Karpas-422 (cell line): ENCODE measurements at regions not wholly inside any gene's neighbourhood (a gene's known extent, or its start where the extent isn't known, plus 50 kb on each side); places are given as distances from the start of the nearest gene placed in this dataset.

Experiments
- DNase-seq: peaks from one replicate; pipeline ENCODE4 v3.0.0-alpha.2; 2015
- H2AFZ ChIP-seq: fragments of 200-600 bp; sonication (generic); 2 replicates; pipeline ENCODE4 v1.6.1; 2014; ENCODE audit warnings: antibody characterized with exemption, low read length, mixed read lengths
- H3K27ac ChIP-seq: fragments of 200-600 bp; sonication (generic); 2 replicates; pipeline ENCODE4 v1.5.1; 2014; ENCODE audit warnings: mild to moderate bottlenecking, low read length, moderate library complexity
- H3K27me3 ChIP-seq: fragments of 200-600 bp; sonication (generic); 2 replicates; pipeline ENCODE4 v1.6.1; 2014; ENCODE audit warnings: low read length, mixed read lengths
- H3K36me3 ChIP-seq: fragments of 200-600 bp; sonication (generic); 2 replicates; pipeline ENCODE4 v1.6.1; 2014; ENCODE audit warnings: low read length, mixed read lengths; ENCODE audit not compliant: insufficient read depth
- H3K4me1 ChIP-seq: fragments of 200-600 bp; sonication (generic); 2 replicates; pipeline ENCODE4 v1.6.1; 2014; ENCODE audit warnings: mild to moderate bottlenecking, low read length, mixed read lengths
- H3K4me2 ChIP-seq: fragments of 200-600 bp; sonication (generic); 2 replicates; pipeline ENCODE4 v1.6.1; 2014; ENCODE audit warnings: low read length, low read depth, mild to moderate bottlenecking; ENCODE audit not compliant: poor library complexity, severe bottlenecking
- H3K4me3 ChIP-seq: fragments of 200-600 bp; sonication (generic); 2 replicates; pipeline ENCODE4 v1.5.1; 2014; ENCODE audit warnings: mild to moderate bottlenecking, antibody characterized with exemption, low read length, mixed read lengths
- H3K79me2 ChIP-seq: fragments of 200-600 bp; sonication (generic); 2 replicates; pipeline ENCODE4 v1.6.1; 2014; ENCODE audit warnings: mild to moderate bottlenecking, low read length, mixed read lengths
- H3K9ac ChIP-seq: fragments of 200-600 bp; sonication (generic); 2 replicates; pipeline ENCODE4 v1.6.0; 2014; ENCODE audit warnings: low read length
- H3K9me2 ChIP-seq: fragments of 200-600 bp; sonication (generic), shearing (Covaris generic); replicated peaks from 2 replicates; pipeline ENCODE4 v1.6.0; 2014; ENCODE audit warnings: mild to moderate bottlenecking, low read length, moderate library complexity; ENCODE audit not compliant: insufficient read depth
- H3K9me3 ChIP-seq: fragments of 300-700, 200-600 bp; sonication (generic); 2 replicates; pipeline ENCODE4 v1.6.1; 2014; ENCODE audit warnings: low read length, mixed read lengths
- H4K20me1 ChIP-seq: fragments of 200-600 bp; sonication (generic); 2 replicates; pipeline ENCODE4 v1.6.1; 2014; ENCODE audit warnings: mild to moderate bottlenecking, antibody characterized with exemption, low read length, low read depth; ENCODE audit not compliant: insufficient read depth

DNA sequence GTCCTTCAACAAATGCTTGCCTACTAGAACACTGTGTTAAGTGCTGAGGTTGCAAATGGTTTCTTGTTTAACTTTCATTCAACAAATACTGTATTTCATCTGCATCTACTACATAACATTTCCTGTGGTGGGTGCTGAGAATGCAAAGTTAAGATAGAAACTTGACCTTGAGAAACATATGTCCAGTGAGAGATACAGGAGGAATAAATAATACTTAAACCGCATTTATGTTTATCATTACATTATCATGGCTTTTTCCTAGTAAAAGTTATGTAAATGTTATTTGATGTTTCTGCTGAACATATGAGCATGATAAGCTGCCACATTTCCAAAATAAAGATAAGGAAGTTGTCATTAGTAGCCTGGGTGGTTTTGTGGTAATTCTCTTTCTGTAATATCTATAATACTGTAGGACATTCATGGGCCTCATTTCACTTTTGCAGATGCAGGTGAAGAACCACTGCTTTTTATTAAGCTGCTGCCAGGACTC lies 590.4 kb downstream of the PLPP3 start:
- Histone ChIP-seq H3K9me2 (no peaks in the 10 kb centered on the region), H3K27ac (no peak overlapping the region), H3K79me2 (no peaks in the 10 kb centered on the region), H2AFZ (no peak overlapping the region), H3K9me3 (no peaks in the 10 kb centered on the region), H4K20me1 (no peaks in the 10 kb centered on the region), H3K27me3 (no peaks in the 10 kb centered on the region; the same call in 1 of the 2 replicates), H3K36me3 (no peaks in the 10 kb centered on the region), H3K9ac (no peak overlapping the region), H3K4me2 (no peak overlapping the region), H3K4me3 (no peak overlapping the region), H3K4me1 (no peaks in the 10 kb centered on the region)
- DNase-seq, result no peak

DNA sequence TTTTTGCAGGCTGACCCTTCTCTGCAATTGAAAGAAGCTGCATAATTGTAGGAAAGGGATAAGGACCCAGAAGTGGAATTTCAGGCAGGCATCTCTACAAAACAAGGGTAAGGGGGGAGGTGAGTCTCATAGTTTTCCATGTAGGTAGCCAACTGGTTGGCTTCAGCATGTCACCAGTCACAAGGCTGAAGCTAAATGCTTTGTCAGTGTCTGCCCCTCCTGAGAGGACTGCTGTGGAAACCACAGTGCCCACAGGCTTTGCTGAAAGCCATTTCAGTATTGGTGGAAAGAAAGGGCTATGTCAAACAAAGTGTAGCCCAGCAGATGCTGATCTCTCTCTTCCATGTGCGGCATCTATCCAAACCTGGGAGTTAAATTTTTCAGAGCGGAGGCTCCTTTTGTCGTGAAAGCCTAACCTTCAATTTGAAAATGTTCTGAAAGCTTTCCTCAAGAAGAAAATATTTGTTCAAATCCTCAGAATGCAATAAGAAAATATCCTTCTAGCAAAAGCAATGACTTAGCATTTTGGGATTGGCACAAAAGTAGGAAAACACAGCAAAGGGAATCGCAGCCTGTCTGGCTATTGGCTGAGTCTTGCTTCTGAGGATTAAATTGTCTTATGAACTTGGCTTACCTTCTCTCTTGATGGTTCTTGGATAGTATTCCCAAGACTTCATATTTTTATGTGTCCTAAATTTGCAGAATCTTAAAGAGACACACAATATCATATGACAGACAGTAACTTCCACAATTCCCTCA lies 591.7 kb downstream of the PLPP3 start:
- Histone ChIP-seq H3K79me2 (no peaks in the 10 kb centered on the region), H3K4me3 (no peak overlapping the region), H3K27ac (no peak overlapping the region), H3K4me1 (no peaks in the 10 kb centered on the region), H2AFZ (no peak overlapping the region), H4K20me1 (no peaks in the 10 kb centered on the region), H3K27me3 (no peaks in the 10 kb centered on the region; the same call in 1 of the 2 replicates), H3K4me2 (no peak overlapping the region), H3K9me2 (no peaks in the 10 kb centered on the region), H3K9ac (no peak overlapping the region), H3K36me3 (no peaks in the 10 kb centered on the region), H3K9me3 (no peaks in the 10 kb centered on the region)
- no peak for DNase-seq

DNA sequence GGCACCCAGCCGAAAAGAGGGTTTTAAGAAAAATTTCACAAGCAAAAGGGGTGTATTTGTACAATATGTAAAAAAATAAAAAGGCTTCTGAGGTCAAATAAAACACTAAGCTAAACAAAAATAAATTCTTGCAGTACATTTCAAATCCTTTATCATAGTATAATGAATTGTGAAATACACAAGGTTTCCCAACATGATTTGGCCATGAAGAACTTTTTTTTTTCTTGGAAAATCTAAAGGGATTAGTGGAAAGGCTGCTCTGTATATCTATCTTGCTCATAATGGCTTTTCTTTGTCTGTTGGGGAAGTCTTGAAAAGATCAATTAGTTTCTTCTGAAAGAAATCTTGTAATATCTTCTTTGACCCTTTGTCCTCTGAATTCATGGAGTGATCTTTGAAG lies 593.4 kb downstream of the PLPP3 start:
- no peak overlapping the region for H2AFZ ChIP-seq
- H3K4me1 ChIP-seq, result no peaks in the 10 kb centered on the region
- H3K9me3 ChIP-seq, result no peaks in the 10 kb centered on the region
- no peaks in the 10 kb centered on the region for H3K79me2 ChIP-seq
- no peak overlapping the region for H3K4me2 ChIP-seq
- H3K27me3 ChIP-seq, result no peaks in the 10 kb centered on the region; the same call in 1 of the 2 replicates
- DNase-seq, result no peak
- no peaks in the 10 kb centered on the region for H3K9me2 ChIP-seq
- no peak overlapping the region for H3K4me3 ChIP-seq
- H4K20me1 ChIP-seq, result no peaks in the 10 kb centered on the region
- H3K27ac ChIP-seq, result no peak overlapping the region
- H3K9ac ChIP-seq, result no peak overlapping the region
- no peaks in the 10 kb centered on the region for H3K36me3 ChIP-seq

DNA sequence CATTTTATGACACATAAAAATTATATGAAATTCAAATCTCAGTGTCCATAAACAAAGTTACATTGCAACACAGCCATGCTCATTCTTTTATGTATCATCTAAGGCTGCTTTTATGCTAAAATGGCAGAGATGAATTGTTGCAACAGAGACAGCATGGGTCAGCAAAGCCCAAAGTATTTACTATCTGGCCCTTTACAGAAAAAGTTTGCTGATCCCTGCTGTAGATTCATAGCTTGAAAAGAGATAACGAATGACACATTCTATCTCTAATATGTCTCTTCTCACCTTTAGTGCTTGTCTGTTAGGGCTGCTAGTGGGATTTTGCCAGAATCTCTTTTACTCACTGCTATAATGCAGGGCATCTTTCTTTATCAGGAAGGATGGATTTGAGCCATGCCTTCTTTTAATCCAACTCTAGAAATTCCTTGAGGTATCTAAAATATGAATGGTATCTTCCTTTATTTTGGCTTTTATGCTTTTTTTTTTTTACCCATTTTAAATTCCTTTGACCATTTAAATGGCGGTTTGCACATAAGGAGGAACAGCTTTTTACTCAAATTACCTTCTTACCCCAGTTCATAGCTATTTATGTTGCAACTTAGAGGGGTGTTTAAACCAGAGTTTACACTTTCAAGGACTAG lies 598.2 kb downstream of the PLPP3 start:
- Histone ChIP-seq H3K9me3 (no peaks in the 10 kb centered on the region), H3K4me1 (no peaks in the 10 kb centered on the region), H2AFZ (no peak overlapping the region), H3K27ac (no peak overlapping the region), H3K4me3 (no peak overlapping the region), H3K36me3 (no peaks in the 10 kb centered on the region), H3K4me2 (no peak overlapping the region), H3K9ac (no peak overlapping the region), H4K20me1 (no peaks in the 10 kb centered on the region), H3K27me3 (no peaks in the 10 kb centered on the region; the same call in 1 of the 2 replicates), H3K9me2 (no peaks in the 10 kb centered on the region), H3K79me2 (no peaks in the 10 kb centered on the region)
- no peak for DNase-seq

DNA sequence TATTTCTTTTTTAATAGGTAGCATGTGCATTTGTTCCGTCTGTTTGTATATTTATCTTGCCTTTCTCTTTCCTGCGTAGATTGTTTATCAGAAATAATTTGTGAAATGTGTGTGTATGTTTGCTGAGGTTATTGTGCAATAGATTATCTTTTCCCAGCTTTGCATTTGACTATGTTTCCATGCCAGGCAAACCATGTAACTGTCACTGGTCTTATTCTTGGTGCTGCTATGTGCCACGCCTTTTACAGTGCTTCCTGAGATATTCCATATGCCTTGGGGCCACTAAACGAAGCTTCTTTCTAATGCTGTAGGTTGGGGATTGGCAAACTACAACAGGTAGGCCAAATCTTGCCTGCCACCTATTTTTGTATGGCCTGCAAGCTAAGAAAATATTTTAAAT lies 598.8 kb downstream of the PLPP3 start:
- no peak overlapping the region for H3K4me3 ChIP-seq
- H3K79me2 ChIP-seq, result no peaks in the 10 kb centered on the region
- H3K9me3 ChIP-seq, result no peaks in the 10 kb centered on the region
- H3K9ac ChIP-seq, result no peak overlapping the region
- no peaks in the 10 kb centered on the region for H3K9me2 ChIP-seq
- no peak overlapping the region for H2AFZ ChIP-seq
- H3K4me1 ChIP-seq, result no peaks in the 10 kb centered on the region
- H3K4me2 ChIP-seq, result no peak overlapping the region
- DNase-seq, result no peak
- H3K27me3 ChIP-seq, result no peaks in the 10 kb centered on the region; the same call in 1 of the 2 replicates
- no peaks in the 10 kb centered on the region for H4K20me1 ChIP-seq
- no peak overlapping the region for H3K27ac ChIP-seq
- H3K36me3 ChIP-seq, result no peaks in the 10 kb centered on the region

DNA sequence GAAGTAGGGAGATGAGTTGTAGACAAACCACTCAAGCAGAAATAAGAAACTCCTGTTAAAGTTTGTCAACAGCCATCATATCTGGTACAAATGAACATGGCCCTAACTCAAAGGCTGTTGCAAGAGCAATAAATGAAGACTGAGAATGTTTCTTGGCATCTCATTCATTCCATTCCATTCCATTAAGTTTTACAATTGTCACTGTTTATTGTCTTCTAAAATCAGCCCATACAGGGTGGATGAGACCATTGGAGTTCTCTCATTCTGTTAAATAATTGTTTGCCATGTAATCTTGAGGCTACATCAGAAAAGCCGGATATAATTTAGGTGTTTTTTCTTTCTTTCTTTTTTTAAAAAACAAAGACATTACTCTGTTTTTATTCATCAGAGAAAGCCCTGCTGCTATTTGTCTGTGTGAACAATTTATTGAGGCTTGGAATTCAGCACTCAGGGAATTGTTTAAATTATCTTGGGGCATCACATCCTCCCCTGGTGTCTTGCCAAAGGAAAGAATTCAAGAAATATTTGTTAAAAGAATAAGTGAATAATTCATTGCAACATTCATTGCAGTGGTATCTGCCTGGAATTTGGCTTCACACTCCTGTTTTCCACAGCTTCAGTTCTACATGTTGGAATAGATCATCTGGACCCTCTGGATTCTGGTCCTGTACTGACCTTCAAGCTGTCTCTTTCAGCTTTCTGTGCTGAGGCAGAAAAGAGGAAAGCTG lies 604.5 kb downstream of the PLPP3 start:
- no peak for DNase-seq
- no peaks in the 10 kb centered on the region for H3K9me2 ChIP-seq

DNA sequence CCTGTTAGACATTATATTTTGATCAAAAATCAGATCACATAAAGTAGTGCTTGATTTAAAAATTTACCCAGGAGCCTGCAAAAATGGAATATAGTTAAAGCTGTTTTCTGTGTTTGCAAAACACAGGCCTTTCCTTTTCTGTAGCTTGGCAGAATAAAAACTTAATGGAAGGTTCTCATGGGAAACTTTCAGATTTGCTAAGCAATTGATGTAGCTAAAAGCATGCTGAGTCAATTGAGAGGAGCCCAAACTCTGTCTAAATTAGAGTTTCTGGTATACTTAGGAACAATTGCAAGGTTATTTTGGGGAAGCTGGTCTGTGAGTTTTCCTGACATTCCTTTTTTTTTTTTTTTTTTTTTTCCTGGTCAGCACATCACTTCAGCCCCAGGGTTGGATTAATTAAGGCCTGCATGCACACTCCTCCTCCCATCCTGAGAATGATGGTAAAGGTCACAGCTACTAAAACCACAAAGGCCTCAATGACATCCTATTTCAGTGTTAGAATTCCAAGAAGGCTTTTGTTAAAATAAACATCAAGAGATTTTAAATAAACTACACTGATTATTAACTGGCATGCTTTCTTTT lies 608.7 kb downstream of the PLPP3 start:
- Histone ChIP-seq H3K9me3 (no peaks in the 10 kb centered on the region), H3K79me2 (no peaks in the 10 kb centered on the region), H3K4me3 (no peak overlapping the region), H2AFZ (no peak overlapping the region), H4K20me1 (no peaks in the 10 kb centered on the region), H3K4me2 (no peak overlapping the region), H3K9ac (no peak overlapping the region), H3K4me1 (no peaks in the 10 kb centered on the region), H3K27ac (no peak overlapping the region), H3K27me3 (no peaks in the 10 kb centered on the region), H3K36me3 (no peaks in the 10 kb centered on the region), H3K9me2 (no peaks in the 10 kb centered on the region)
- no peak for DNase-seq

More for the DNA sequence above, 604.5 kb downstream of the PLPP3 start:
- Histone ChIP-seq H3K27ac (no peak overlapping the region), H3K9ac (no peak overlapping the region), H3K36me3 (no peaks in the 10 kb centered on the region), H3K79me2 (no peaks in the 10 kb centered on the region), H3K4me3 (no peak overlapping the region), H3K27me3 (no peaks in the 10 kb centered on the region), H3K9me3 (no peaks in the 10 kb centered on the region), H2AFZ (no peak overlapping the region), H3K4me2 (no peak overlapping the region), H4K20me1 (no peaks in the 10 kb centered on the region), H3K4me1 (no peaks in the 10 kb centered on the region)

DNA sequence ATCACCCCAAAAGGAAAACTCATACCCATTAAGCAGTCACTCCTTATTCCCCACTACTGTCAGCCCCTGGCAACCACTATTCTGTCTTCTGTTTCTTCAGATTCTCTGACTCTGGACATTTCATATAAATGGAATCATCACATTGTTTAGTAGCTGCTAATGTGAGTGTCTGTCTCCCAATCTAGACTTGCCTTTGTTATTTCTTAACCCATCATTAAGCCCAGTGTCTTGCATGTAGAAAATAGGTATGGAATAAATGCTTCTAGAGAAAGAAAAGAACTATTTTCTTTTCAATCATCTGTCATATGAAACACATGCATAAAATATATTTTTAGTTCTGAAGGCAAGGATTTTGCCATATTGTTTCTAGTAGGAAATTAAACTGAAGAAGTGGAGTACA lies 610.0 kb downstream of the PLPP3 start:
- Histone ChIP-seq H3K4me1 (no peaks in the 10 kb centered on the region), H3K9me3 (no peaks in the 10 kb centered on the region), H3K79me2 (no peaks in the 10 kb centered on the region), H3K27me3 (no peaks in the 10 kb centered on the region), H3K9me2 (no peaks in the 10 kb centered on the region), H2AFZ (no peak overlapping the region), H3K27ac (no peak overlapping the region), H4K20me1 (no peaks in the 10 kb centered on the region), H3K36me3 (no peaks in the 10 kb centered on the region), H3K9ac (no peak overlapping the region), H3K4me3 (no peak overlapping the region), H3K4me2 (no peak overlapping the region)
- no peak for DNase-seq
